ENCODE measurements at regions not wholly inside any gene's neighbourhood (a gene's known extent, or its start where the extent isn't known, plus 50 kb on each side); places are given as distances from the start of the nearest gene placed in this dataset.

DNA sequence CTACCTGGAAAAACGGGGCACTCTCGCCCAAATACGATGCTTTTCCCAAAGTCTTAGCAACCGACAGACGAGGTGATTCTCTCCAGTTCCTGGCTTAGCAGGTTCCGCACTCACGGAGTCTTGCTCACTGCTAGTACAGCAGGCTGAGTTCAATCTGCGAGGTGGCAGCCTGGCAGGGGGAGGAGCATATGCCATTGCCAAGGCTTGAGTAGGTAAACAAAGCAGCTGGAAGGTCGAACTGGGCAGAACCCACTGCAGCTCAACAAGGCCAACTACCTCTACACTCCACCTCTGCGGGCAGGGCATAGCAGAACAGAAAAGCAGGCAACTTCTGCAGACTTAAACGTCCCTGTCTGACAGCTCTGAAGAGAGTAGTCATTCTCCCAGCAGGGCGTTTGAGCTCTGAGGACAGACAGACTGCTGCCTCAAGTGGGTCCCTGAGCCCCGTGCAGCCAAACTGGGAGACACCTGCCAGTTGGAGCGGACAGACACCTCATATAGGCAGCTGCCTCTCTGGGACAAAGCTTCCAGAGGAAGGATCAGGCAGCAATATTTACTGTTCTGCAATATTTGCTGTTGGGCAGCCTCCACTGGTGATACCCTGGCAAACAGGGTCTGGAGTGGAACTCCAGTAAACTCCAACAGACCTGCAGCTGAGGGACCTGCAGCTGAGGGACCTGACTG lies 73.4 kb upstream of the CADM2 start:
- DNase-seq (ENCODE audit: insufficient read length, low spot score): no peak
- no peak for TF ChIP-seq SPI1 (IDR thresholded peaks at IDR 0.05; ENCODE audit: low read depth, low read length)
- no peak for TF ChIP-seq POU2F2 (IDR thresholded peaks at IDR 0.05; ENCODE audit: low read depth, low read length)
- TF ChIP-seq POLR2AphosphoS5 (IDR thresholded peaks at IDR 0.05; ENCODE audit: low read depth, low read length): no peak
- TF ChIP-seq POLR2A (IDR thresholded peaks at IDR 0.05; ENCODE audit: low read depth, low read length): no peak
- TF ChIP-seq TAF1 (IDR thresholded peaks at IDR 0.05; ENCODE audit: low read depth, low read length): no peak
- TF ChIP-seq PAX5 (IDR thresholded peaks at IDR 0.05; ENCODE audit: insufficient read depth, low read length, severe bottlenecking): no peak
- no peak for FAIRE-seq

DNA sequence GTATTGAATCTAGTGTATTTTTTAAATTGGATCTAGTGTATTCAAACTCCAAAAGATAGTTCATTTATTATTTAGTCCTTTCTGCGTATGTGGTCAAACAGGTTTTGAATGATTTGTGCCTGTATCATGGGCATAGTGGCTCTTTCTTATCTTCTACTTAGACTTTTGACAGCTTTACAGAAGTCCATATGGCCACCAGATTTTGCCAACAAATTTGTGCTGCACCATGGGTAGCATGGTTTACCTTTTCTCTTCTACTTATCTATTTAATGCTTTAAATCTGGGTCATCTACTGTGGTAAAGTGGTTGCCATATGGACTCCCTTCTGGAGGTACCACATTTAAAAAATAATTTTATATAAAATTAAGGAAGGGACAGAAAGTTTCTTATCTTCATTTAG lies 66.9 kb upstream of the CADM2 start:
- FAIRE-seq (no peak), DNase-seq (ENCODE audit: insufficient read length, low spot score) (no peak)
- TF ChIP-seq POU2F2 (IDR thresholded peaks at IDR 0.05; ENCODE audit: low read depth, low read length) (no peak), PAX5 (IDR thresholded peaks at IDR 0.05; ENCODE audit: insufficient read depth, low read length, severe bottlenecking) (no peak), POLR2AphosphoS5 (IDR thresholded peaks at IDR 0.05; ENCODE audit: low read depth, low read length) (no peak), SPI1 (IDR thresholded peaks at IDR 0.05; ENCODE audit: low read depth, low read length) (no peak)

DNA sequence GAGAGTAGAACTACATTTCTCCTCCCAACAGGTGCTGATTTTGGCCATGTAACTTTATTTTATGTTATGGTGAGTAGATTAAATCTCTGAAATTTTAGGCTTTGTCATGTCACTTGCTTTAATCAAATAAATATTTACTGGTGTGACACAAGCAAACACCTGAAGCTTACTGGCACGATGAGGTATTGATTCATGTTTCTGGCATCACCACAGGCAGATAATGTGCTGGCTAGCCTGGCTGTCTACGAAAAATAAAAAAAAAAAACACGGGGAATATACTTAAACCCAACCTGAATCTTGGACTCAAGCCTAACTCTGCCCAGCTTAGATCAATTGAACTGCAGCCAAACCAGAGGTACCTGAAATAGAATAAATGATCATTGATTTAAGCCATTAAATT lies 65.6 kb upstream of the CADM2 start:
- FAIRE-seq: no peak
- DNase-seq (ENCODE audit: insufficient read length, low spot score): no peak
- TF ChIP-seq POLR2A (IDR thresholded peaks at IDR 0.05; ENCODE audit: low read depth, low read length) (no peak), PAX5 (IDR thresholded peaks at IDR 0.05; ENCODE audit: insufficient read depth, low read length, severe bottlenecking) (no peak), SPI1 (IDR thresholded peaks at IDR 0.05; ENCODE audit: low read depth, low read length) (no peak), POLR2AphosphoS5 (IDR thresholded peaks at IDR 0.05; ENCODE audit: low read depth, low read length) (no peak), POU2F2 (IDR thresholded peaks at IDR 0.05; ENCODE audit: low read depth, low read length) (no peak), TAF1 (IDR thresholded peaks at IDR 0.05; ENCODE audit: low read depth, low read length) (no peak)

DNA sequence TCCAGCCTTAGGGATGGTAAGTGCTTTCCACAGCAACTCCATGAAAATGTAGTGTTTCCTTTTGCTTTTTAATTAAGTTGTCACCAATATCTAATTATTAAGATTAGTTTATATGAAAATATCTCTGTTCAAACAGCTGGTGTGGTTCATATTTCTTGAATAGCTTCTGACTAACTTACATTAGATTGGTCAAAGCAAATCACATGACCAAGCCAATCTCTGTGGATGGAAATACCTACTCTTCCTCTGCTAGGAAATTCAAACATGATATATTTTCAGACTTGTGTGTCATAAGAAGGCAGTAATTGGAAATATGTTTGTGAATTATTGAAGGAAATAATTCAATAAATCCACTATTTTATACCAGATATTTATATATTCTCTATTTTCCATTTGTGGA lies 54.6 kb upstream of the CADM2 start:
- no peak for FAIRE-seq
- TF ChIP-seq POLR2AphosphoS5 (IDR thresholded peaks at IDR 0.05; ENCODE audit: low read depth, low read length) (no peak), PAX5 (IDR thresholded peaks at IDR 0.05; ENCODE audit: insufficient read depth, low read length, severe bottlenecking) (no peak), POLR2A (IDR thresholded peaks at IDR 0.05; ENCODE audit: low read depth, low read length) (no peak), TAF1 (IDR thresholded peaks at IDR 0.05; ENCODE audit: low read depth, low read length) (no peak), POU2F2 (IDR thresholded peaks at IDR 0.05; ENCODE audit: low read depth, low read length) (no peak), SPI1 (IDR thresholded peaks at IDR 0.05; ENCODE audit: low read depth, low read length) (no peak)
- no peak for DNase-seq (ENCODE audit: insufficient read length, low spot score)

DNA sequence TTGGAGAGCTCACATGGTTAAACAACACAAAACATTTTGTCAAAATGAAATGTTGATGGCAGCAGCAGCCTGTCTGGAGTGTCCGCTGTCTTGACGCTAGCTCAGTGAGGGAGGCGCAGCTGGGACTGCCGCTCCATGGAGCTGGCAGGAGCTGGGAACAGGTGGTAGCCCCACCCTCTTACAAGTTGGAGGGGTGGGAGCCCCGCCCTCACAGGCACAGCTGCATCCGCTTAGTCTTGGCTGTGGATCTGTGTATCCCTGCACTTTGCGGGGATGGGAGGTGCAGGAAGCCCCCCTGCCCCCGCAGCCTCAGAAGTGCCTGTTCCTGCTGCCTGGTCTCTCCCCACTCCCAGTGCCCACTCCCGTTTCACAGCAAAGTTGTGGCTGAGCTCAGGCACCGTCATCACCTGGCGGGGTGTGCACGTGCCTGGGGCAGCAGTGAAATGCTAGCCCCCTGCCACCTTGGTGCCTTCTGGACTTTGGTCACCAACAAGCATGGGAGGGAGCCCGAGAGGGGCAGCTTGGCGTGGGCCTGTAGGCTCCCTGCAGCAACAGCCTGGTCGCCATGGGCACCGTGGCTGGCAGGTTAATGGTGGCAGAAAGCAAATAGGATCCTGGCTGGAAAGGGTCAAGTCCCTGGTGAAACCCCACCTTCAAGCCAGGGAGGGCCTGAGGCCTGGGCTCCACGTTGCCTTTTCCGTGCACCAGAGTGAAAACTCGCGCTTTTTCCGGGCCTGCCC lies 53.8 kb upstream of the CADM2 start:
- TF ChIP-seq POLR2AphosphoS5 (IDR thresholded peaks at IDR 0.05; ENCODE audit: low read depth, low read length) (no peak), POLR2A (IDR thresholded peaks at IDR 0.05; ENCODE audit: low read depth, low read length) (no peak), TAF1 (IDR thresholded peaks at IDR 0.05; ENCODE audit: low read depth, low read length) (no peak), POU2F2 (IDR thresholded peaks at IDR 0.05; ENCODE audit: low read depth, low read length) (no peak), SPI1 (IDR thresholded peaks at IDR 0.05; ENCODE audit: low read depth, low read length) (no peak), PAX5 (IDR thresholded peaks at IDR 0.05; ENCODE audit: insufficient read depth, low read length, severe bottlenecking) (no peak)
- no peak for DNase-seq (ENCODE audit: insufficient read length, low spot score)
- no peak for FAIRE-seq

DNA sequence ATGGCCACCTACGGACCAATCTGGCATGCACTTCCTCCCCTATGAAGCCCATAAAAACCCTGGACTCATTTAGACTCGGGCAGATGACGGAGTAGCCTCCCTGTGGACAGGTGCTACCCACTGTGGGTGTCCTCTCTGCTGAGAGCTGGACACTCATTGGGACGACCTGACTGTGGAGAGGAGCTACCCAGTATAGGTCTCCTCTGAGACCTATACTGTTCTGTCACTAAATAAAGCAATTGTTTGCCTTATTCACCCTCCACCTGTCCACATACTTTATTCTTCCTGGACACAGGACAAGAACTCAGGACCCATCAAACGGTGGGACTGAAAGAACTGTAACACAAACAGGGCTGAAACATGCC lies 53.3 kb upstream of the CADM2 start:
- FAIRE-seq (no peak), DNase-seq (ENCODE audit: insufficient read length, low spot score) (no peak)
- TF ChIP-seq POU2F2 (IDR thresholded peaks at IDR 0.05; ENCODE audit: low read depth, low read length): no peak
- no peak for TF ChIP-seq PAX5 (IDR thresholded peaks at IDR 0.05; ENCODE audit: insufficient read depth, low read length, severe bottlenecking)
- TF ChIP-seq POLR2AphosphoS5 (IDR thresholded peaks at IDR 0.05; ENCODE audit: low read depth, low read length): no peak
- no peak for TF ChIP-seq POLR2A (IDR thresholded peaks at IDR 0.05; ENCODE audit: low read depth, low read length)

DNA sequence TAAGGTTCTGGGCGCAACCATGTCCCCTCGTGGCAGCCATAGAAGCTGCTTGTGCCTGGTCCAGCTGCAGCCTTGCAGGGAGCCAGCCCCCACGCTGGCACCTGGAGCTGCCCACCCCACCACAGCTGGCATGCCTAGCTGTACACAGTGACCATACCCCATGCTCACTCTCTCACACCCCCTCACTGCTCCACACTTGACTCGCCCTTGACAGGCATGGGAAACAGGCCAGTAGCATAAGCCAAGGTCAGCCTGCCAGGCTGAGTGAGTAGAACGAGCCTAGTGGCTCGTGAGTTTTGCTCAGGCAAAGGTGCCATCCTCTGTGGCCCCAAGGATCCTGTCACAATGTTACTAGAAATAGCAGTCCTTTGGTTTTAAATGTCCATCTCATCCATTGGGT lies 52.7 kb upstream of the CADM2 start:
- FAIRE-seq: no peak
- DNase-seq (ENCODE audit: insufficient read length, low spot score): no peak
- TF ChIP-seq TAF1 (IDR thresholded peaks at IDR 0.05; ENCODE audit: low read depth, low read length): no peak
- no peak for TF ChIP-seq PAX5 (IDR thresholded peaks at IDR 0.05; ENCODE audit: insufficient read depth, low read length, severe bottlenecking)
- TF ChIP-seq POLR2A (IDR thresholded peaks at IDR 0.05; ENCODE audit: low read depth, low read length): no peak
- TF ChIP-seq SPI1 (IDR thresholded peaks at IDR 0.05; ENCODE audit: low read depth, low read length): no peak

Data from GM12891 (cell line).